Loucy (cell line): ENCODE measurements at regions not wholly inside any gene's neighbourhood (a gene's known extent, or its start where the extent isn't known, plus 50 kb on each side); places are given as distances from the start of the nearest gene placed in this dataset.

ENCODE experiments used
- EZH2phosphoT487 ChIP-seq: fragments of 200-600 bp; IDR thresholded peaks from 2 replicates; pipeline ENCODE4 v1.6.1; 2018; ENCODE audit warnings: antibody characterized with exemption, mild to moderate bottlenecking, moderate library complexity, borderline replicate concordance
- TF ChIP-seq, protein P1 (sequence below): fragments of 200-600 bp; sonication (generic); conservative IDR thresholded peaks from 2 replicates; pipeline ENCODE4 v1.5.1; 2014; ENCODE audit warnings: mild to moderate bottlenecking, antibody characterized with exemption, low read length

DNA sequence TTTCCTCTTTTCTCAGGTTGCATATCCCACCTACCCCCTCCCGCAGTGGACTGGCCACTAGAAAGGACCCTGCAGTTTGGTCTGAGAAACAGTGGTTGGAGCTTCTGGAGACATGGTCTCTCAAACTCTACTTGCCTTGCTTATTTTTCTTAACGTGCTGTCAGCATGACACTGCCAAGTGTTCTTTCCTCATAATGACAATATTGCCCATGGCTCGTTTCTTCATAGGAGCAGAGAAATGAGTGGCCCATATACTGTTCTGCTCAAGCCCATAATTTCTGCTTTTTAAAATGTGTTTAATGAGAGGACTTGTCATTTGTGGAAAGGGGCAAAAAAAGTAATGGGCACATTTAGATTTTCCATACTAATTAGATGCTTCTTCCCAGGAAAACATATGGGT is 828.7 kb downstream of the BCL11A start:
- TF ChIP-seq, protein P1, sequence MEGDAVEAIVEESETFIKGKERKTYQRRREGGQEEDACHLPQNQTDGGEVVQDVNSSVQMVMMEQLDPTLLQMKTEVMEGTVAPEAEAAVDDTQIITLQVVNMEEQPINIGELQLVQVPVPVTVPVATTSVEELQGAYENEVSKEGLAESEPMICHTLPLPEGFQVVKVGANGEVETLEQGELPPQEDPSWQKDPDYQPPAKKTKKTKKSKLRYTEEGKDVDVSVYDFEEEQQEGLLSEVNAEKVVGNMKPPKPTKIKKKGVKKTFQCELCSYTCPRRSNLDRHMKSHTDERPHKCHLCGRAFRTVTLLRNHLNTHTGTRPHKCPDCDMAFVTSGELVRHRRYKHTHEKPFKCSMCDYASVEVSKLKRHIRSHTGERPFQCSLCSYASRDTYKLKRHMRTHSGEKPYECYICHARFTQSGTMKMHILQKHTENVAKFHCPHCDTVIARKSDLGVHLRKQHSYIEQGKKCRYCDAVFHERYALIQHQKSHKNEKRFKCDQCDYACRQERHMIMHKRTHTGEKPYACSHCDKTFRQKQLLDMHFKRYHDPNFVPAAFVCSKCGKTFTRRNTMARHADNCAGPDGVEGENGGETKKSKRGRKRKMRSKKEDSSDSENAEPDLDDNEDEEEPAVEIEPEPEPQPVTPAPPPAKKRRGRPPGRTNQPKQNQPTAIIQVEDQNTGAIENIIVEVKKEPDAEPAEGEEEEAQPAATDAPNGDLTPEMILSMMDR: no peak
- TF ChIP-seq EZH2phosphoT487: no peak
